Stimulated activated CD8-positive, alpha-beta memory T cell treated with anti-CD3 and anti-CD28 coated beads, Interleukin-15, amount 100 ng/mL, for 4 hours (primary cell): ENCODE measurements at regions not wholly inside any gene's neighbourhood (a gene's known extent, or its start where the extent isn't known, plus 50 kb on each side); places are given as distances from the start of the nearest gene placed in this dataset.
"Not testable (repeated sequence)": the region's sequence is repeated elsewhere in the genome, so short reads cannot be mapped to it uniquely, and the experiment has no call there.

ENCODE experiments used
- DNase-seq, 2 donors: peaks; one replicate each; pipeline ENCODE4 v3.0.0-alpha.2; 2020; ENCODE audit warnings: low read depth in 2 of 2

- no peak for DNase-seq
Observed at GRCh38 chr10:6695519-6695918, 115.4 kb upstream of the PRKCQ start.

GRCh38 chr10:6694447-6695140 is 114.5 kb upstream of the PRKCQ start:
- no peak for DNase-seq

GRCh38 chr10:6692856-6693255 is 112.8 kb upstream of the PRKCQ start:
- DNase-seq, result no peak

- no peak for DNase-seq
Observed at GRCh38 chr10:6692103-6692502, 112.0 kb upstream of the PRKCQ start.

- no peak for DNase-seq
Observed at GRCh38 chr10:6689036-6689435, 109.0 kb upstream of the PRKCQ start.

GRCh38 chr10:6680735-6681134 is 100.7 kb upstream of the PRKCQ start:
- no peak for DNase-seq

- DNase-seq, result no peak
Observed at GRCh38 chr10:6678956-6679355, 98.9 kb upstream of the PRKCQ start.

GRCh38 chr10:6678211-6678803 is 98.2 kb upstream of the PRKCQ start:
- DNase-seq, result peak; percentile 15 to 22

- DNase-seq, result not testable (repeated sequence)
Observed at GRCh38 chr10:6677129-6677528, 97.1 kb upstream of the PRKCQ start.

- DNase-seq, result no peak
Observed at GRCh38 chr10:6674291-6674690, 94.2 kb upstream of the PRKCQ start.

GRCh38 chr10:6671976-6672375 is 91.9 kb upstream of the PRKCQ start:
- no peak for DNase-seq

- DNase-seq, result no peak
Observed at GRCh38 chr10:6669269-6669859, 89.3 kb upstream of the PRKCQ start.

- DNase-seq, result no peak
Observed at GRCh38 chr10:6667679-6668270, 87.7 kb upstream of the PRKCQ start.

GRCh38 chr10:6667150-6667549 is 87.1 kb upstream of the PRKCQ start:
- DNase-seq, result no peak

GRCh38 chr10:6665847-6666246 is 85.8 kb upstream of the PRKCQ start:
- DNase-seq, result no peak

GRCh38 chr10:6660460-6660859 is 80.4 kb upstream of the PRKCQ start:
- no peak for DNase-seq

GRCh38 chr10:6659451-6659850 is 79.4 kb upstream of the PRKCQ start:
- DNase-seq, result no peak

GRCh38 chr10:6657669-6658068 is 77.6 kb upstream of the PRKCQ start:
- no peak for DNase-seq

- DNase-seq, result no peak
Observed at GRCh38 chr10:6657196-6657595, 77.1 kb upstream of the PRKCQ start.

- DNase-seq, result no peak
Observed at GRCh38 chr10:6654571-6654970, 74.5 kb upstream of the PRKCQ start.

GRCh38 chr10:6650586-6650985 is 70.5 kb upstream of the PRKCQ start:
- DNase-seq, result no peak

- no peak for DNase-seq
Observed at GRCh38 chr10:6649903-6650302, 69.8 kb upstream of the PRKCQ start.
